Rectal smooth muscle tissue (tissue), 1 donor: ENCODE measurements at regions not wholly inside any gene's neighbourhood (a gene's known extent, or its start where the extent isn't known, plus 50 kb on each side); places are given as distances from the start of the nearest gene placed in this dataset.
"Not testable (repeated sequence)": the region's sequence is repeated elsewhere in the genome, so short reads cannot be mapped to it uniquely, and the experiment has no call there.

Source experiments
- H3K27ac ChIP-seq: one replicate; pipeline ENCODE4 v1.7.0; 2013; ENCODE audit warnings: low read depth, low read length, inconsistent platforms
- H3K27me3 ChIP-seq: one replicate; pipeline ENCODE4 v1.7.0; 2013; ENCODE audit warnings: low read length; ENCODE audit not compliant: control insufficient read depth, insufficient read depth
- H3K36me3 ChIP-seq: one replicate; pipeline ENCODE4 v1.7.0; 2013; ENCODE audit warnings: low read length; ENCODE audit not compliant: control insufficient read depth, insufficient read depth
- H3K4me1 ChIP-seq: one replicate; pipeline ENCODE4 v1.7.0; 2013; ENCODE audit warnings: low read length; ENCODE audit not compliant: control insufficient read depth, insufficient read depth
- H3K4me3 ChIP-seq: one replicate; pipeline ENCODE4 v1.7.0; 2013; ENCODE audit warnings: low read length
- H3K9ac ChIP-seq: one replicate; pipeline ENCODE4 v1.7.0; 2013; ENCODE audit warnings: low read length

- no peaks in the 10 kb centered on the region for H3K4me1 ChIP-seq
- H3K4me3 ChIP-seq = no peak overlapping the region
- H3K9ac ChIP-seq = no peak overlapping the region
- H3K36me3 ChIP-seq = no peaks in the 10 kb centered on the region
- no peaks in the 10 kb centered on the region for H3K27me3 ChIP-seq
- no peak overlapping the region for H3K27ac ChIP-seq
These were observed 465.5 kb downstream of the GUCY1A2 start for GRCh38 chr11:106552694-106553203.

- no peak overlapping the region for H3K9ac ChIP-seq
- H3K27me3 ChIP-seq = no peaks in the 10 kb centered on the region
- no peak overlapping the region for H3K4me3 ChIP-seq
These were observed 465.0 kb downstream of the GUCY1A2 start for GRCh38 chr11:106553304-106553703.

GRCh38 chr11:106555566-106556250, 462.6 kb downstream of the GUCY1A2 start:
- H3K36me3 ChIP-seq, H3K4me1 ChIP-seq, H3K27ac ChIP-seq, H3K27me3 ChIP-seq, H3K4me3 ChIP-seq, H3K9ac ChIP-seq: not testable (repeated sequence)

More at GRCh38 chr11:106553304-106553703, 465.0 kb downstream of the GUCY1A2 start:
- Histone ChIP-seq H3K36me3 (no peaks in the 10 kb centered on the region), H3K27ac (no peak overlapping the region), H3K4me1 (no peaks in the 10 kb centered on the region)

GRCh38 chr11:106565326-106565725, 452.9 kb downstream of the GUCY1A2 start:
- no peak overlapping the region for H3K9ac ChIP-seq
- H3K27me3 ChIP-seq = no peaks in the 10 kb centered on the region
- no peaks in the 10 kb centered on the region for H3K36me3 ChIP-seq
- no peak overlapping the region for H3K4me3 ChIP-seq
- no peaks in the 10 kb centered on the region for H3K4me1 ChIP-seq
- no peak overlapping the region for H3K27ac ChIP-seq

- Histone ChIP-seq H3K36me3 (no peaks in the 10 kb centered on the region), H3K27me3 (no peaks in the 10 kb centered on the region), H3K9ac (no peak overlapping the region), H3K4me1 (no peaks in the 10 kb centered on the region), H3K4me3 (no peak overlapping the region), H3K27ac (no peak overlapping the region)
These were observed 449.6 kb downstream of the GUCY1A2 start for GRCh38 chr11:106568632-106569031.

GRCh38 chr11:106577384-106577783, 440.9 kb downstream of the GUCY1A2 start:
- H3K27me3 ChIP-seq, H3K9ac ChIP-seq, H3K4me1 ChIP-seq, H3K27ac ChIP-seq, H3K4me3 ChIP-seq, H3K36me3 ChIP-seq: not testable (repeated sequence)

GRCh38 chr11:106581399-106581798, 436.9 kb downstream of the GUCY1A2 start:
- Histone ChIP-seq H3K27ac (no peak overlapping the region), H3K27me3 (no peaks in the 10 kb centered on the region), H3K36me3 (no peaks in the 10 kb centered on the region), H3K9ac (no peak overlapping the region), H3K4me1 (no peaks in the 10 kb centered on the region), H3K4me3 (no peak overlapping the region)

GRCh38 chr11:106585061-106585460, 433.2 kb downstream of the GUCY1A2 start:
- no peaks in the 10 kb centered on the region for H3K4me1 ChIP-seq
- H3K9ac ChIP-seq = no peak overlapping the region
- H3K36me3 ChIP-seq = no peaks in the 10 kb centered on the region
- no peaks in the 10 kb centered on the region for H3K27me3 ChIP-seq
- H3K4me3 ChIP-seq = no peak overlapping the region
- H3K27ac ChIP-seq = no peak overlapping the region

- Histone ChIP-seq H3K9ac (no peak overlapping the region), H3K4me3 (no peak overlapping the region), H3K4me1 (no peaks in the 10 kb centered on the region), H3K27me3 (no peaks in the 10 kb centered on the region), H3K36me3 (no peaks in the 10 kb centered on the region), H3K27ac (no peak overlapping the region)
These were observed 423.4 kb downstream of the GUCY1A2 start for GRCh38 chr11:106594751-106595351.

- Histone ChIP-seq H3K9ac (no peak overlapping the region), H3K4me1 (no peaks in the 10 kb centered on the region), H3K4me3 (no peak overlapping the region), H3K27ac (no peak overlapping the region), H3K27me3 (no peaks in the 10 kb centered on the region), H3K36me3 (no peaks in the 10 kb centered on the region)
These were observed 416.5 kb downstream of the GUCY1A2 start for GRCh38 chr11:106601684-106602297.

- Histone ChIP-seq H3K9ac (no peak overlapping the region), H3K27ac (no peak overlapping the region)
These were observed 409.6 kb downstream of the GUCY1A2 start for GRCh38 chr11:106608677-106609076.

GRCh38 chr11:106614262-106614661, 404.0 kb downstream of the GUCY1A2 start:
- H3K27ac ChIP-seq = no peak overlapping the region
- H3K9ac ChIP-seq = no peak overlapping the region
- no peaks in the 10 kb centered on the region for H3K36me3 ChIP-seq
- no peak overlapping the region for H3K4me3 ChIP-seq
- H3K27me3 ChIP-seq = no peaks in the 10 kb centered on the region
- no peaks in the 10 kb centered on the region for H3K4me1 ChIP-seq

More at GRCh38 chr11:106608677-106609076, 409.6 kb downstream of the GUCY1A2 start:
- H3K4me3 ChIP-seq = no peak overlapping the region
- no peaks in the 10 kb centered on the region for H3K36me3 ChIP-seq
- H3K27me3 ChIP-seq = no peaks in the 10 kb centered on the region
- H3K4me1 ChIP-seq = no peaks in the 10 kb centered on the region
